ENCODE measurements at regions not wholly inside any gene's neighbourhood (a gene's known extent, or its start where the extent isn't known, plus 50 kb on each side); places are given as distances from the start of the nearest gene placed in this dataset.
A peak's percentile ranks its signal among the peaks of the same experiment; 100 is the strongest.
"Not testable (repeated sequence)": the region's sequence is repeated elsewhere in the genome, so short reads cannot be mapped to it uniquely, and the experiment has no call there.

DNA sequence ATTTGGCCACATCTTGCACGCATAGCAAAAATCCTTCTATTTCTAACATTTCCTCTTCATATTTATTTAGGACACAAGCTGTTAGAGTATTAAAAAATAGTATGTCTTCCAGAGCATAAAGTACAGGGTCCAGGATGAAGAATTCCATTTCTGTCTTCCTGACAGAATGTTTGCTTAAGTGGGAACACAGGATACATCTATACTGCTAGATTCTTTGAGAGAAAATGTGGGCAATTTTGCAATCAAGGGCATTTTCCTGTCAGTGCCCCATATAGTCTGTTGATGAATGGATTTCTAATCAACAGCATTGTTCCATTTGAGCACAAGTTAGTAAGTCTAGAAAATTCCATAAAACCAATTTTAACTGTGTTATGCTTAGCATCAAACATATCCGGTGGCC lies 409.9 kb downstream of the CPS1 start:
- TF ChIP-seq, protein P1, sequence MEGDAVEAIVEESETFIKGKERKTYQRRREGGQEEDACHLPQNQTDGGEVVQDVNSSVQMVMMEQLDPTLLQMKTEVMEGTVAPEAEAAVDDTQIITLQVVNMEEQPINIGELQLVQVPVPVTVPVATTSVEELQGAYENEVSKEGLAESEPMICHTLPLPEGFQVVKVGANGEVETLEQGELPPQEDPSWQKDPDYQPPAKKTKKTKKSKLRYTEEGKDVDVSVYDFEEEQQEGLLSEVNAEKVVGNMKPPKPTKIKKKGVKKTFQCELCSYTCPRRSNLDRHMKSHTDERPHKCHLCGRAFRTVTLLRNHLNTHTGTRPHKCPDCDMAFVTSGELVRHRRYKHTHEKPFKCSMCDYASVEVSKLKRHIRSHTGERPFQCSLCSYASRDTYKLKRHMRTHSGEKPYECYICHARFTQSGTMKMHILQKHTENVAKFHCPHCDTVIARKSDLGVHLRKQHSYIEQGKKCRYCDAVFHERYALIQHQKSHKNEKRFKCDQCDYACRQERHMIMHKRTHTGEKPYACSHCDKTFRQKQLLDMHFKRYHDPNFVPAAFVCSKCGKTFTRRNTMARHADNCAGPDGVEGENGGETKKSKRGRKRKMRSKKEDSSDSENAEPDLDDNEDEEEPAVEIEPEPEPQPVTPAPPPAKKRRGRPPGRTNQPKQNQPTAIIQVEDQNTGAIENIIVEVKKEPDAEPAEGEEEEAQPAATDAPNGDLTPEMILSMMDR (conservative IDR thresholded peaks at IDR 0.05; ENCODE audit: low read depth, low read length) = no peak
- H3K4me3 ChIP-seq (ENCODE audit: low read depth, low read length) = no peak overlapping the region
- DNase-seq (ENCODE audit: low read depth) = no peak

DNA sequence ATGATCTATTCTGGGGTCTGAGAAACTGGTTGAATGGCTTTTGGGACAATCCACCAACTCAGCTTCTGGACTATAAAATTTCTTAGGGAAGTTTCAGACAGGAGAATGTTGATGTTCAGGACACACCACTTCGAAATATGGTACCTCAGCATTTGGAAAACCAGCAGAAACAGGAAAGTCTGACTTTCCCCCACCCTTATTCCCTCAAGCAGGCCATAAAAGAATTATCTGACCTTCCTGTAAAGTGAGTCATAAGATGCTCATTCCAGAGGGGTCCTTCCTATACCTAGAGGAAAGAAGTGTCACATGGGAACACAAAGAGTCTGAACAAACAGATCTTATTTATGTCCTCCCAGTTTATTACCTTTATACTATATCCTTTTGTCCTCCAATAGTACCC lies 415.0 kb downstream of the CPS1 start:
- DNase-seq (ENCODE audit: low read depth) = no peak

DNA sequence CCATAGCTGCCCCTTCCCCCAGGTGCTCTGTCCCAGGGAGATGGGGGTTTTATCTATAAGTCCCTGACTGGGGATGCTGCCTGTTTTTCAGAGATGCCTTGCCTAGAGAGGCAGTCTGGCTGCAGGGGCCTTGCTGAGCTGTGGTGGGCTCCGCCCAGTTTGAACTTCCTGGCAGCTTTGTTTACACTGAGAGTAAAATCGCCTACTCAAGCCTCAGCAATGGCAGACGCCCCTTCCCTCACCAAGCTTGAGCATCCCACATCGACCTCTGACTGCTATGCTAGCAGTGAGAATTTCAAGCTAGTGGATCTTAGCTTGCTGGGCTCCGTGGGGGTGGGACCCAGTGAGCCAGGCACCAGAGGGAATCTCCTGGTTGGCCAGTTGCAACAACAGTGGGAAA lies 430.4 kb downstream of the CPS1 start:
- not testable (repeated sequence) for H3K4me3 ChIP-seq (ENCODE audit: low read depth, low read length); DNase-seq (ENCODE audit: low read depth)

More for the DNA sequence above, 415.0 kb downstream of the CPS1 start:
- H3K4me3 ChIP-seq (ENCODE audit: low read depth, low read length) = no peak overlapping the region
- TF ChIP-seq, protein P1 (conservative IDR thresholded peaks at IDR 0.05; ENCODE audit: low read depth, low read length) = no peak

DNA sequence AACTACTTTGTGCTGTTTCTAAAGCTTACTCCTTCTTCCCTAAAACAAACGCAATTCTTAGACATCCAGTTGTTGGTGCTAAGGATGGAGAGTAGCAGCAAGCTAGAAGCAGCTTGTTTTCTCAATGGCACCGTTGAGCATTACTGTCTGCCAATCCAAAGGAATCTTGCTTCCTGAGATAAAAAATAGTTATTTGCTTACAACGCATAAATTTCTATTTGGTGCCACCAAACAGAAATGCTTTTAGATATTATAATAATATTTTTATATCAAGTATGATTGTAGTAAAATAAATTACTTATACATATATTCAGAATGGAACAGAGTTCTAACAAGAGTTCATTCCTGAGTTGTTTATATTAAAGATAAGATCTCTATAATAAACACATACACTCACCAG lies 434.7 kb downstream of the CPS1 start:
- TF ChIP-seq, protein P1 (conservative IDR thresholded peaks at IDR 0.05; ENCODE audit: low read depth, low read length) = no peak
- DNase-seq (ENCODE audit: low read depth) = no peak
- H3K4me3 ChIP-seq (ENCODE audit: low read depth, low read length) = peak overlapping the region; percentile 7

DNA sequence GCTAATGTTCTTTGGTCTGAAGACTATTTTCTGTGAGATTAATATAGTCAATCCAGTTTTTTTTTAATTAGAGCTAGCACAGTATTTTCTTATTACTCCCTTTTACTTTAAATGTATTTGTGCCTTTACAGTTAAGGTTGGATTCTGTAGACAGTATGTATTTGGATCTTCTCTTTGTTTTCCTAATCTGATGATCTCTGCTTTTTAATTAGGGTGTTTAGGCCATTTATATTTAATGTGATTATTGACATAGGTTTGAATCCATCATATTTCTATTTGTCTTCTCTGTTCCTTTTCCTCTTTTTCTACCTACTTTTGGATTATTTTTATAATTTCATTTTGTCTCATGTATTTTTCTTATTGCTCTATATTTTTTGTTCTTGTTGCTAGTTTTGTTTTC lies 437.7 kb downstream of the CPS1 start:
- no peak for DNase-seq (ENCODE audit: low read depth)
- TF ChIP-seq, protein P1 (conservative IDR thresholded peaks at IDR 0.05; ENCODE audit: low read depth, low read length) = no peak
- no peak overlapping the region for H3K4me3 ChIP-seq (ENCODE audit: low read depth, low read length)

DNA sequence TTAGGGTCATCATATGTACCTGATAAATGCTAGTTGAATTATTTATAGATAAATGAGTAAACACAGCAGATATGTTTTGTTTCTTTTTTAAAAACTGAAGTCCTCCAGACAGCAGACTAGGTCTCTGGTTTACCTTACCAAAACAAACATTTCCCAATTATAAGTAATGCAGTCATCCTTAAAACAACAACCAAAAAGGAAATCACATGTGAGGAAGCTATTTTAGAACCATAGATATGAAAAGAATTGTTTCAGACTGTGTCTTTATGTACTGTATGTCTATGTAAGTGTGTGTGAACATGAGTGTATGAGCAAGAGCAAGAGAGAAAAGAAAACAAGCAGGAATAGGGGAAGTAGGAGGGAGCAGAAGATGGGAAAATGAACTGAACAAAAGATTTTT lies 441.0 kb downstream of the CPS1 start:
- TF ChIP-seq, protein P1 (conservative IDR thresholded peaks at IDR 0.05; ENCODE audit: low read depth, low read length) = no peak
- DNase-seq (ENCODE audit: low read depth) = peak; percentile 66
- H3K4me3 ChIP-seq (ENCODE audit: low read depth, low read length) = no peak overlapping the region

DNA sequence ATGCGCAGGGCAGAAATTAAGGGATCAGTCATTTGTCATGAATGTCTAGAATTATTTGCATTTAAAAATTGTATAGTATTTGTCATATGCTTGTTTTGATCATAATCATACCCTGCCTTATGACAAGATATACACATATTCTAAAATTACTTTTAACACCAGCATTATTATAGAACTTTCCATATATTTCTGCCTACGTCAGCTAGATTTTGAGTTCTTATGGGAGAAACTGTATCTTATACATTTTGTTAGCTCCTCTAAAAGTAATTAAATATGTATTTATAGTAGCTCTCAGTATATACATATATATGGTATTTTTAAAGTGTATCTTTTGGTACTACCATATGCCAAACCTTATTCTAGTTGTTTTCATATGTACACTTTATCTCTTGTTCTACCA lies 441.9 kb downstream of the CPS1 start:
- DNase-seq (ENCODE audit: low read depth) = no peak
- no peak overlapping the region for H3K4me3 ChIP-seq (ENCODE audit: low read depth, low read length)
- TF ChIP-seq, protein P1 (conservative IDR thresholded peaks at IDR 0.05; ENCODE audit: low read depth, low read length) = no peak

DNA sequence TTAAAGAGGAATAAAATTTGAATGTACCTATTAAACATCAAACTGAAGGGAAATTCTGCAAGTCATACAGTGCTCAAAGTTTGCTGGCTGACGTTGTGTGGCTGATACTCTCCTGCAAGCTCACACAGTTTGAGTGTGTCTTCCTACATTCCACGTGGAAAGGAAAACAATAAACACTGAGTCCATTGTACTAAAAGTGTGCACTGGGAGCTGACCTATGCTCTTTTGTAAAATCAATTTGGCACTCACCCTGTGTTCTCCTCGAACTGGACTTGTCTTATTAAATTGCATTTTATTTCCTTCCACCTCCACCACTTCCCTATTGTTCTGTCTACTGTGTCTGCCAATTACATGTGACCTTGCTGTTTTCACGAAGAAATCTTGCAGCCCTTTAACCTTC lies 458.0 kb downstream of the CPS1 start:
- H3K4me3 ChIP-seq (ENCODE audit: low read depth, low read length) = no peak overlapping the region
- no peak for DNase-seq (ENCODE audit: low read depth)
- TF ChIP-seq, protein P1 (conservative IDR thresholded peaks at IDR 0.05; ENCODE audit: low read depth, low read length) = no peak
